ENCODE measurements at regions not wholly inside any gene's neighbourhood (a gene's known extent, or its start where the extent isn't known, plus 50 kb on each side); places are given as distances from the start of the nearest gene placed in this dataset.

DNA sequence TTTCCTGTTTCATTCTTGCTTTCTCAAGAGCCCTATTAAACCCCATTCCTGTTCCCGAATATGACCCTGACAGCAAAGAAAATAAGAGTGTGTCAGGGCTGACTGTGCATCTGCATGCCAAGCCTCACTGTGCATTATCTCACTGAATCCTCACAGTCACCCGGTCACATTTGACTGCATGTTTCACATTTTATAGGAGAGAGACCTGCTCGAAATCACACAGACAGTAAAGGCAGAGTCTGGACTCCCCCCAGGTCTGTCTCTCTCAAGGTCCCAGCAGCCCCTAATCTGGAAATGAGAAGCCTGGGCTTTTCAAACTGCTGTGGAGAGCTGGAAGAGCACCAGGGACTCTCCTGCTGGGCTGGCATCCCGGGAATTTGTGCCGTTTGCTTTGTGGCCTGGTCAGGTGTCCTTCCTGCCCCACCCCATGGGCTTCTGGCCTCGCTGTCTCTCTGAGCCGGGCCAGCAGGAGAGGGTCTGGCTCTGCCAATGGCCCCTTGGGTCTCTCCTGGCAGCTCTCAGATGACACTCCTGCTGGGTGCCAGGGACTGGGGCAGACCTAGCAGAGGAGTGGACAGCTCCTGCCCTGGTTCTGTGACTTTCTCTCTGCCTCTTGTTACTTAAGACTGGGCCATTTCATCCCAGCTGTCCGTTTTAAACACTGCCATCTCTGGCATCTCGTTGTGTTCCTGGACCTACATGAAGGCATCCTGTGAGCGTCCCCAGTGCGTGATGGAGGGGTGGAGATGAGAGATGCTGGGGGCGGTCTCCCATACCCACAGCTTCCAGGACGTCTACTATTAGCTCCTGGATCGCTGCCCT lies 173.6 kb downstream of the ARHGAP12 start:
- no peak for ATAC-seq

GRCh38 chr10:31753681-31754080 lies 174.9 kb downstream of the ARHGAP12 start:
- intact Hi-C loops (cut with DNase I): no loop called here
- ATAC-seq (no peak), DNase-seq (no peak)

More for the DNA sequence above, 173.6 kb downstream of the ARHGAP12 start:
- intact Hi-C loops (cut with DNase I): no loop called here
- no peak for DNase-seq

GRCh38 chr10:31752170-31752569 lies 176.5 kb downstream of the ARHGAP12 start:
- intact Hi-C loops (cut with DNase I): no loop called here
- ATAC-seq (no peak), DNase-seq (no peak)

DNA sequence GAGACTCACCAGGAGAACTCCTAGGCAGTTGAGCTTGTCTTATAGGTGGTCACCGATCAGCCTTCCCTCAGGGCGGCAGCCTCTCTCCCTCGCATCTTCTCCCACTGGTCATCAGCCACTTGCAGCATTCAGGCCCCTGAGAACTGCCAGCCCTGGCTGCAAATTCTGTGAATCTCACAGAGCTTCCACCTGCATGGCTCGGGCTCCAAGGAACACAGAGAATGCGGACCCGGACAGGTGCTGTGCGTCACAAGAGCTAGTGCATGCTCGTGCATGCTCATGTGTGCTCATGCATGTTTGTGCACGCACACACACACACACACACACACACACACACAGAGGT lies 176.9 kb downstream of the ARHGAP12 start:
- ATAC-seq (no peak), DNase-seq (no peak)
- intact Hi-C loops (cut with DNase I): no loop called here

DNA sequence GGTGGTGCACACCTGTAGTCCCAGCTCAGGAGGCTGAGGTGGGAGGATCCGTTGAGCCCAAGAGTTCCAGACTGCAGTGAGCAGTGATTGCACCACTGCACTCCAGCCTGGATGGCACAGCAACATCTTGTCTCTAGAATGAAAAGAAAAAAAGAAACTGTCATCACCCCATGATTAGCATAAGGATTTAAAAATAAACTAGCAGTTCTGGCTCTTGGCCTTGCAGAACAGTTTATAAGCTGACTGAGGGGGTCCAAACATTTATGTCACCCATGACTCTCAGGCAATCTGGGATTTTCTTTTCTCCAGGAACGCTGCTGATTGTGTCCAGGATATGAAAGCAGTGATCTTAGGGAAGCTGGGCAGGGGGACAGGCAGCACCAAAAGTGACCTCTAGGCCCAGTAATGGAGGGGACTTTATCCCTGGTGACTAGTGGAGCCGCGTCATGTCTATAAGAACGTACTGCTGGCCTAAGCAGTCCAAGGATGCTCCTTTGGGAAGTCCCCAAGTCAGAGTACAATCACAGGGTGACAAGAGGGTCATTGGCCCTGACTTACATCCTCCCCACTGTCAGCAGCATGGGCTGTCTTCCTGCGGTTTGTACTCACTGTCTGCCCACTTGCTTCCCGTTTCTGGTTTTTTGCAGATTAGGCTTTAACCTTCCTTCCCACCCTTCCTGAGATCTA lies 177.4 kb downstream of the ARHGAP12 start:
- ATAC-seq (peak; percentile 59 to 71), DNase-seq (no peak)
- intact Hi-C loops (cut with DNase I): no loop called here

GRCh38 chr10:31749981-31750840 lies 178.4 kb downstream of the ARHGAP12 start:
- peak; percentile 68 for DNase-seq
- intact Hi-C loops (cut with DNase I): no loop called here

GRCh38 chr10:31749301-31749700 lies 179.3 kb downstream of the ARHGAP12 start:
- no peak for DNase-seq
- intact Hi-C loops (cut with DNase I): no loop called here
- peak in 1 of 2 donors; percentile 27 for ATAC-seq

More at GRCh38 chr10:31749981-31750840, 178.4 kb downstream of the ARHGAP12 start:
- ATAC-seq: peak; percentile 23 to 62

DNA sequence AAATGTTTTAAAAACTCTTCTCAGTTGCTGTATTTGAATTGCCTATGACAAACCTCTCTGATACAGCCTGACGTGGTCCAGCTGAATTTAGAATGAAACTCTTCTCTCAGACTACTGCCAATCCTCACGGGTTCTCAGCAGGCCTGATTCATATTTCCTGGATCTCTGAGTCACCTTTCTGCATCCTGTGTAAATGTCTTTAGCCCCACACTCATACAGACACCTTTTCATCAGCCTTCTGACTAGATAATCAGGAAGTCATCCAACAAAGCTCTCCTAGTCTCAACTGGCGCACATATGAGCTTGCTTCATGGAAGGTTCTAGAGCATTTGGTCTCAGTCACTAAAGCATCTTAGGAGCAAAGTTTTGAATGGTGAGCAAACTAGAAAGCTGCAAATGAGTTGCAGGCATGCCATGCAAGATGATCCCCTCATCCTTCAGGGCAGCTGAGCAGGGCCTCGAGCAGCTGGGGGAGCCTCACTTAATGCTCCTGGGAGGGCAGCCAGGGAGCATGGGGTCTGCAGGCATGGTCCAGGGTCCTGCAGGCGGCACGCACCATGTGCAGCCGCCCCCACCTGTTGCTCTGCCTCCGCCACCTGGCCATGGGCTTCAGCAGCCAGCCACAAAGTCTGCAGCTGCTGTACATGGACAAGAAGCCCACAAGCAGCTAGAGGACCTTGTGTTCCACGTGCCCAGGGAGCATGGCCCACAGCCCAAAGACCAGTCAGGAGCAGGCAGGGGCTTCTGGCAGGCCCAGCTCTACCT lies 182.8 kb downstream of the ARHGAP12 start:
- ATAC-seq: peak in 1 of 2 donors; percentile 78
- intact Hi-C loops (cut with DNase I): no loop called here
- DNase-seq: no peak

GRCh38 chr10:31744025-31744424 lies 184.6 kb downstream of the ARHGAP12 start:
- DNase-seq (no peak), ATAC-seq (no peak)
- intact Hi-C loops (cut with DNase I): no loop called here

DNA sequence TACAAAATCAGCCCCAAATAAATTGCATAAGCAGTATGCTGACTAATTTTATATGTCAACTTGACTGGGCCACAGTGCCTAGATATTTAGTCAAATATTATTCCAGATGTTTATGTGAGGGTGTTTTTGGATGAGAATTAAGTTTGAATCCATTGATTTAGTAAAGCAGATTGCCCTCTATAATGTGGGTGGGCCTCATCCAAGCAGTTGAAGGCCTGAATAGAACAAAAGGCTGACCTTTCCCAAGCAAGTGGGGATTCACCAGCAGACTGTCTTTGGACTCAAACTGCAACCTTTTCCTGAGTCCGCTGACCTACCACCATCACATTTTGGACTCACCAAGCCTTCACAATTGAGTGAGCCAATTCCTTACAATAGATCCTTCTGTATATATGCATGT lies 186.4 kb downstream of the ARHGAP12 start:
- no peak for ATAC-seq
- intact Hi-C loops (cut with DNase I): no loop called here

DNA sequence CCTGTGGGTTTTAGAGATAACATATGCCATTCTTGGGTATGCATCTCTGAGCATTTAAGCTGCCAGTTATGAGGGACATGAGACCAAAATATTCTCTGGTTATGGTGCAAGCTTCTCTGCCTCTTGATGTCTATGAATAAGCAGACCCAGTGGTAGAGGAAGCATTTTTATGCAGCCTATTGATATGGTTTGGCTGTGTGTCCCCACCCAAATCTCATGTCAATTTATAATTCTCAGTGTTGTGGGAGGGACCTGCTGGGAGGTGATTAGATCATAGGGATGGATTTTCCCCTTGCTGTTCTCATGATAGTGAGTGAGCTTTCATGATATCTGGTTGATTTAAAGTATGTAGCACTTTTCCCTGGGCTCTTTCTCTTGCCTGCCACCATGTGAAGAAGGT lies 187.2 kb downstream of the ARHGAP12 start:
- intact Hi-C loops (cut with DNase I): no loop called here
- ATAC-seq: no peak
- no peak for DNase-seq

More for the DNA sequence above, 186.4 kb downstream of the ARHGAP12 start:
- no peak for DNase-seq

- intact Hi-C loops (cut with DNase I): no loop called here
- peak; percentile 76 to 77 for ATAC-seq
Observed at GRCh38 chr10:31739711-31740110, 188.9 kb downstream of the ARHGAP12 start.

GRCh38 chr10:31739146-31739545 lies 189.5 kb downstream of the ARHGAP12 start:
- intact Hi-C loops (cut with DNase I): no loop called here
- DNase-seq (no peak), ATAC-seq (peak in 1 of 2 donors; percentile 15)

More at GRCh38 chr10:31739711-31740110, 188.9 kb downstream of the ARHGAP12 start:
- DNase-seq: no peak

DNA sequence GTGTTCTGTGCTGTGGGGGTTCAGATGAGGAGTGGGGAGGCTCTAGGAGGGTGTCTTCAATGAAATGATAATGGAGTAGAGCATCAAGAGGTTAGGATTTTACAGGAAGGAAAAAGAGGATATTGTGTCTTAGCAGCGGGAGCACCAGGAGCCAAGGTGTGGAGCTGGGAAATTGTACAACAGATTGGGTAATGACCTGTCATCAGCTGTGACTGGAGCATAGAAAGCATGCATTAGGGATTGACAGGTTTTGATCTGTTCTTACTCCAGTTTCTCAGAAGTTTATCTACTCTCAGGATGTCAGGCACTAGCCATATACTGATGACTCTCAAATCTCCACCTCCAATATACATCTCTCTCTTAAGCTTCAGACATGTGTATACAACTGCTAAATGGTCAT lies 196.9 kb downstream of the ARHGAP12 start:
- intact Hi-C loops (cut with DNase I): no loop called here
- no peak for ATAC-seq

DNA sequence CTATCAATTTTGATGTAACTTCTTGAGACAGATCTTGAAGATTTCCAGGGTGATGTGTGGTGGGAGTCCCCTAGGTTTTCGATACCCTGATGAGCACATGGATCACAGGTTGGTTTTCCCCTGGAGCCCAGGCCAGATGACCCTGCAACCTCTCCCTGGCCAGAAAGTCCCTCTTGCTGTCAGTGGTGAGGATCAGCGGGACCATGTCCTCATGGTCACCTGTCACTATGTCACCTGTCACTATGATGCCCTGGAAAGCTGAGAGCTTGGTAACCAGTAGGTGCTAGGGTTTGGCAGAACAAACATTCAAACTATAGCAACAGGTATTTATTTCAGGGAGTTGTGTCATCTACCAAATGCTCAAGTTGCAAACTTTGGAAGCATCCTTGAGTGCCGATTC lies 197.9 kb downstream of the ARHGAP12 start:
- no peak for ATAC-seq
- intact Hi-C loops (cut with DNase I): no loop called here
- no peak for DNase-seq

More for the DNA sequence above, 196.9 kb downstream of the ARHGAP12 start:
- no peak for DNase-seq

DNA sequence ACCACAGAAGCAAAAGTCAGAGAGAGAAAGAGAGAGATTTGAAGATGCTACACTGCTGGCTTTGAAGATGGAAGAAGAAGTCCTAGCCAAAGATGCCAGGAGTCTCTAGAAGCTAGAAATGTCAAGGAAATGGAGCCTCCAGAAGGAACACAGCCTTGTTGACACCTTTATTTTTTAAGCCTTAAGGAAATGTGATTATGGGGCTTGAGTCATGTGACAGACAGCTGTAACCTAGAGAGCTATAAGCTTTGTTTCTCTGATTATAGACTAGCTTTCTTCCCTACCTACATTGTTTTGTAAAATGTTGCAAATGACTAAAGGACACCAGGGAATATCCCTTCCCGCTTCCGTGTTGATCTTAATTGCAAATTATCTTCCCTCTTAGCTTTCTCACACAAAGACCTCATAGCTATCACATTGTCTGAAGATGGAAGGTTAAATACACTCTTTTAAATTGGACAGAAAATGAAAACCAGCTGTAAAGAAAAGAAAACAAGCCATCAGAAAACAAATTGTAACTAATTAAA lies 199.9 kb downstream of the ARHGAP12 start:
- intact Hi-C loops (cut with DNase I): no loop called here
- no peak for ATAC-seq
- no peak for DNase-seq

DNA sequence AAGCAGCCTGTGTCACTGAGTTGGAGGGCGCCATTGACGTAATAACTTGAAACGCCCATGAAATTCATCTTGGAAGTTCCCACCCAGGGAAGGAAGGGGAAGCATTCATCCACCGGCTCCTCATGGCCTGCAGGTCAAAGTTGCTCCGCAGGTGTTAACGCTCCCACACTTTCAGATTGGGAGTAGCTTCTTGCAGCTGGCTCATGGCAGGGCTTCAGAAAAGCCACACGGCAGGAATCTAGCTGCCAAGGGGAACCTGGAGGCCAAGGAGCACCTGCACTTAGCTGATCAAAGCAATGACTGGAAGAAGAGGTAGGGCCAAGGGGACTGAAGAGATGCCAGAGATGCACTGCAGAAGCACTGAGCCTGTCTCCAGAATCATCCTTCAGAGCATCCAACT lies 203.2 kb downstream of the ARHGAP12 start:
- ATAC-seq: no peak
- intact Hi-C loops (cut with DNase I): no loop called here

DNA sequence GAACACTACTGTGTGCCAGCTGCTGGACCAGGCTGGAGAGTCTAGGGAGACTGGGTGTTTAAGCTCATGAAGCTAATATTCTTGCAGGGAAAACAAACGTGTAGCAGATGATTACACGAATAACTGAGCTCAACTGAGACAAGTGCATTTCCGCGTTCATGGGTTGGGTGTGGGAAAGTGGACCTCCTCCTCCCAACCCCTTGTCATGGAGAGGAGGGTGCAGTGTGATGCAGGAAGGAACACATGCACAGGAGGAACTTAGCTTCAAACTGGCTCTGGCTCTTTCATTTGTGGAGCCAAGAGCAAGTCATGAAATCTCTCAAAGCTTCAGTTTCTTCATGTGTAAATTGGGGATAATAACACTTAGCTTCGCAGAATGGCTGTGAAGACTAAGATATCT lies 204.3 kb downstream of the ARHGAP12 start:
- intact Hi-C loops (cut with DNase I): no loop called here
- no peak for ATAC-seq
- DNase-seq: no peak

More for the DNA sequence above, 203.2 kb downstream of the ARHGAP12 start:
- DNase-seq: no peak
